ENCODE measurements at regions not wholly inside any gene's neighbourhood (a gene's known extent, or its start where the extent isn't known, plus 50 kb on each side); places are given as distances from the start of the nearest gene placed in this dataset.

DNA sequence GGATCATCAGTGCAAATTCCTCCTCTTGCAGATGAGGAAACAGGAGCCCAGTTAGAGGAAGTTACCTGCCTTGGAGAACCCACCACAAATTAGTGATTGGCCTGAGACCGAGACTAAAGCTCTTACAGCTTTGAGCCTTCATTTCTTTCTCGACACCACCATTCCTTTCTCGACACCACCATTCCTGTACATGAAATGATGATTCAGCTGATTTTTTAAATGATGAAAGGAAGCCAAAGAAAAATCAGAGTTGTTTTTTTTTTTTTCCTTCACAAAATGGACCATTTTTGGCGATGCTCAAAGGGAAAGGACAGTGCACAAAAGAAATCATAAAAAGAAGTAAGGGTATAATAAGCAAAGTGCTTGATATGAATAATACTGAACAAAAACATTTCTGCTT, 1080.2 kb upstream of the AUTS2 start:
- Histone ChIP-seq H3F3A (replicated peaks; ENCODE audit: low read depth) (no peaks in the 10 kb centered on the region), H3K27me3 (ENCODE audit: insufficient read depth) (no peaks in the 10 kb centered on the region), H3K79me2 (replicated peaks; ENCODE audit: insufficient read depth) (no peaks in the 10 kb centered on the region), H3K4me1 (ENCODE audit: insufficient read depth) (no peaks in the 10 kb centered on the region), H4K20me1 (replicated peaks; ENCODE audit: insufficient read depth) (no peaks in the 10 kb centered on the region), H3K4me3 (no peak overlapping the region), H2AFZ (no peak overlapping the region), H3K36me3 (ENCODE audit: insufficient read depth) (no peaks in the 10 kb centered on the region), H3K27ac (ENCODE audit: low read depth) (no peak overlapping the region), H3K9me2 (ENCODE audit: insufficient read depth) (no peaks in the 10 kb centered on the region), H3K4me2 (no peak overlapping the region)
- H3K4me1 Mint-ChIP-seq, result no peaks in the 10 kb centered on the region
- H3K9me3 Mint-ChIP-seq, result peaks cover 98% of the 10 kb centered on the region
- H3K4me3 Mint-ChIP-seq, result no peak overlapping the region
- no peaks in the 10 kb centered on the region for H3K27me3 Mint-ChIP-seq (ENCODE audit: insufficient read depth, low read depth, poor library complexity)
- peaks cover 42% of the 10 kb centered on the region for H3K36me3 Mint-ChIP-seq (ENCODE audit: low read depth)
- no peak for TF ChIP-seq JUNB (IDR thresholded peaks at IDR 0.05; ENCODE audit: unreplicated experiment)
- TF ChIP-seq, protein P1, sequence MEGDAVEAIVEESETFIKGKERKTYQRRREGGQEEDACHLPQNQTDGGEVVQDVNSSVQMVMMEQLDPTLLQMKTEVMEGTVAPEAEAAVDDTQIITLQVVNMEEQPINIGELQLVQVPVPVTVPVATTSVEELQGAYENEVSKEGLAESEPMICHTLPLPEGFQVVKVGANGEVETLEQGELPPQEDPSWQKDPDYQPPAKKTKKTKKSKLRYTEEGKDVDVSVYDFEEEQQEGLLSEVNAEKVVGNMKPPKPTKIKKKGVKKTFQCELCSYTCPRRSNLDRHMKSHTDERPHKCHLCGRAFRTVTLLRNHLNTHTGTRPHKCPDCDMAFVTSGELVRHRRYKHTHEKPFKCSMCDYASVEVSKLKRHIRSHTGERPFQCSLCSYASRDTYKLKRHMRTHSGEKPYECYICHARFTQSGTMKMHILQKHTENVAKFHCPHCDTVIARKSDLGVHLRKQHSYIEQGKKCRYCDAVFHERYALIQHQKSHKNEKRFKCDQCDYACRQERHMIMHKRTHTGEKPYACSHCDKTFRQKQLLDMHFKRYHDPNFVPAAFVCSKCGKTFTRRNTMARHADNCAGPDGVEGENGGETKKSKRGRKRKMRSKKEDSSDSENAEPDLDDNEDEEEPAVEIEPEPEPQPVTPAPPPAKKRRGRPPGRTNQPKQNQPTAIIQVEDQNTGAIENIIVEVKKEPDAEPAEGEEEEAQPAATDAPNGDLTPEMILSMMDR (conservative IDR thresholded peaks at IDR 0.05; ENCODE audit: low read depth in 2 of 2), result no peak
- DNase-seq (ENCODE audit: low spot score) (no peak), ATAC-seq (no peak)
- no peak overlapping the region for H3K27ac Mint-ChIP-seq

DNA sequence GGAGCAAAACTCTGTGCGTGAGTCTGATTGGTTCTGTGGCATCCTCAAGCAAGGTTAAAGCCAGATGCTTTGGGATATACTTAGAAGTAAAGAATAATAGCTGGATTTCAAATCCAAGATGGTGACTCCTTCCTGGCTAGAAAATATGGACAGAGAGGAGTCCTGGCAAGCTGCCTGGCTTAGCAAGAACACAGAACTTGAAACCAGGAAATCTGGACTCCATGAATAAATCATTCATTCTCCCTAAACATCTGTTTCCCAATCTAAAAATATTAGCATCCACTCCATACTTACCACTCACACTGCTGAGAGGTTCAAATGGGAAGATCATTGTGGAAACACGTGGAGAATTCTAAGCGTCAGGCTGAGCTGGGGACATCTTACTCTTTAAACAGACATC, 1074.1 kb upstream of the AUTS2 start:
- Histone ChIP-seq H3K27me3 (ENCODE audit: insufficient read depth) (no peaks in the 10 kb centered on the region), H3K4me1 (ENCODE audit: insufficient read depth) (no peaks in the 10 kb centered on the region), H3K9me2 (ENCODE audit: insufficient read depth) (no peaks in the 10 kb centered on the region), H4K20me1 (replicated peaks; ENCODE audit: insufficient read depth) (no peaks in the 10 kb centered on the region), H3K79me2 (replicated peaks; ENCODE audit: insufficient read depth) (no peaks in the 10 kb centered on the region), H2AFZ (no peak overlapping the region), H3K4me3 (no peak overlapping the region), H3K4me2 (no peak overlapping the region), H3K27ac (ENCODE audit: low read depth) (no peak overlapping the region), H3F3A (replicated peaks; ENCODE audit: low read depth) (no peaks in the 10 kb centered on the region), H3K36me3 (ENCODE audit: insufficient read depth) (no peaks in the 10 kb centered on the region; the same call in 1 of the 2 replicates)
- Mint-ChIP-seq H3K27ac (no peak overlapping the region), H3K9me3 (peaks cover 98% of the 10 kb centered on the region), H3K36me3 (ENCODE audit: low read depth) (peaks cover 55% of the 10 kb centered on the region), H3K4me1 (no peaks in the 10 kb centered on the region), H3K4me3 (no peak overlapping the region), H3K27me3 (ENCODE audit: insufficient read depth, low read depth, poor library complexity) (peaks cover 4% of the 10 kb centered on the region)
- DNase-seq (ENCODE audit: low spot score), result no peak
- ATAC-seq, result no peak
- TF ChIP-seq NANOG (IDR thresholded peaks at IDR 0.05; ENCODE audit: borderline replicate concordance) (no peak), ZNF114 (CRISPR knock-in tag; IDR thresholded peaks at IDR 0.05) (no peak), STAT1 (IDR thresholded peaks at IDR 0.05; ENCODE audit: unreplicated experiment) (no peak), POLR2AphosphoS5 (IDR thresholded peaks at IDR 0.05; ENCODE audit: low read depth) (no peak), ZNF331 (CRISPR knock-in tag; IDR thresholded peaks at IDR 0.05; ENCODE audit: low read depth) (no peak), CREB1 (CRISPR knock-in tag; IDR thresholded peaks at IDR 0.05; ENCODE audit: low read depth) (no peak), EZH2 (IDR thresholded peaks at IDR 0.05; ENCODE audit: low read depth, unreplicated experiment) (no peak)
- TF ChIP-seq, protein P2, sequence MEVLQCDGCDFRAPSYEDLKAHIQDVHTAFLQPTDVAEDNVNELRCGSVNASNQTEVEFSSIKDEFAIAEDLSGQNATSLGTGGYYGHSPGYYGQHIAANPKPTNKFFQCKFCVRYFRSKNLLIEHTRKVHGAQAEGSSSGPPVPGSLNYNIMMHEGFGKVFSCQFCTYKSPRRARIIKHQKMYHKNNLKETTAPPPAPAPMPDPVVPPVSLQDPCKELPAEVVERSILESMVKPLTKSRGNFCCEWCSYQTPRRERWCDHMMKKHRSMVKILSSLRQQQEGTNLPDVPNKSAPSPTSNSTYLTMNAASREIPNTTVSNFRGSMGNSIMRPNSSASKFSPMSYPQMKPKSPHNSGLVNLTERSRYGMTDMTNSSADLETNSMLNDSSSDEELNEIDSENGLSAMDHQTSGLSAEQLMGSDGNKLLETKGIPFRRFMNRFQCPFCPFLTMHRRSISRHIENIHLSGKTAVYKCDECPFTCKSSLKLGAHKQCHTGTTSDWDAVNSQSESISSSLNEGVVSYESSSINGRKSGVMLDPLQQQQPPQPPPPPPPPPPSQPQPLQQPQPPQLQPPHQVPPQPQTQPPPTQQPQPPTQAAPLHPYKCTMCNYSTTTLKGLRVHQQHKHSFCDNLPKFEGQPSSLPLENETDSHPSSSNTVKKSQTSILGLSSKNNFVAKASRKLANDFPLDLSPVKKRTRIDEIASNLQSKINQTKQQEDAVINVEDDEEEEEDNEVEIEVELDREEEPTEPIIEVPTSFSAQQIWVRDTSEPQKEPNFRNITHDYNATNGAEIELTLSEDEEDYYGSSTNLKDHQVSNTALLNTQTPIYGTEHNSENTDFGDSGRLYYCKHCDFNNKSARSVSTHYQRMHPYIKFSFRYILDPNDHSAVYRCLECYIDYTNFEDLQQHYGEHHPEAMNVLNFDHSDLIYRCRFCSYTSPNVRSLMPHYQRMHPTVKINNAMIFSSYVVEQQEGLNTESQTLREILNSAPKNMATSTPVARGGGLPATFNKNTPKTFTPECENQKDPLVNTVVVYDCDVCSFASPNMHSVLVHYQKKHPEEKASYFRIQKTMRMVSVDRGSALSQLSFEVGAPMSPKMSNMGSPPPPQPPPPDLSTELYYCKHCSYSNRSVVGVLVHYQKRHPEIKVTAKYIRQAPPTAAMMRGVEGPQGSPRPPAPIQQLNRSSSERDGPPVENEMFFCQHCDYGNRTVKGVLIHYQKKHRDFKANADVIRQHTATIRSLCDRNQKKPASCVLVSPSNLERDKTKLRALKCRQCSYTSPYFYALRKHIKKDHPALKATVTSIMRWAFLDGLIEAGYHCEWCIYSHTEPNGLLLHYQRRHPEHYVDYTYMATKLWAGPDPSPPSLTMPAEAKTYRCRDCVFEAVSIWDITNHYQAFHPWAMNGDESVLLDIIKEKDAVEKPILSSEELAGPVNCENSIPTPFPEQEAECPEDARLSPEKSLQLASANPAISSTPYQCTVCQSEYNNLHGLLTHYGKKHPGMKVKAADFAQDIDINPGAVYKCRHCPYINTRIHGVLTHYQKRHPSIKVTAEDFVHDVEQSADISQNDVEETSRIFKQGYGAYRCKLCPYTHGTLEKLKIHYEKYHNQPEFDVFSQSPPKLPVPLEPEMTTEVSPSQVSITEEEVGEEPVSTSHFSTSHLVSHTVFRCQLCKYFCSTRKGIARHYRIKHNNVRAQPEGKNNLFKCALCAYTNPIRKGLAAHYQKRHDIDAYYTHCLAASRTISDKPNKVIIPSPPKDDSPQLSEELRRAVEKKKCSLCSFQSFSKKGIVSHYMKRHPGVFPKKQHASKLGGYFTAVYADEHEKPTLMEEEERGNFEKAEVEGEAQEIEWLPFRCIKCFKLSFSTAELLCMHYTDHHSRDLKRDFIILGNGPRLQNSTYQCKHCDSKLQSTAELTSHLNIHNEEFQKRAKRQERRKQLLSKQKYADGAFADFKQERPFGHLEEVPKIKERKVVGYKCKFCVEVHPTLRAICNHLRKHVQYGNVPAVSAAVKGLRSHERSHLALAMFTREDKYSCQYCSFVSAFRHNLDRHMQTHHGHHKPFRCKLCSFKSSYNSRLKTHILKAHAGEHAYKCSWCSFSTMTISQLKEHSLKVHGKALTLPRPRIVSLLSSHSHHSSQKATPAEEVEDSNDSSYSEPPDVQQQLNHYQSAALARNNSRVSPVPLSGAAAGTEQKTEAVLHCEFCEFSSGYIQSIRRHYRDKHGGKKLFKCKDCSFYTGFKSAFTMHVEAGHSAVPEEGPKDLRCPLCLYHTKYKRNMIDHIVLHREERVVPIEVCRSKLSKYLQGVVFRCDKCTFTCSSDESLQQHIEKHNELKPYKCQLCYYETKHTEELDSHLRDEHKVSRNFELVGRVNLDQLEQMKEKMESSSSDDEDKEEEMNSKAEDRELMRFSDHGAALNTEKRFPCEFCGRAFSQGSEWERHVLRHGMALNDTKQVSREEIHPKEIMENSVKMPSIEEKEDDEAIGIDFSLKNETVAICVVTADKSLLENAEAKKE (CRISPR knock-in tag; IDR thresholded peaks at IDR 0.05), result no peak
- TF ChIP-seq, protein P3, sequence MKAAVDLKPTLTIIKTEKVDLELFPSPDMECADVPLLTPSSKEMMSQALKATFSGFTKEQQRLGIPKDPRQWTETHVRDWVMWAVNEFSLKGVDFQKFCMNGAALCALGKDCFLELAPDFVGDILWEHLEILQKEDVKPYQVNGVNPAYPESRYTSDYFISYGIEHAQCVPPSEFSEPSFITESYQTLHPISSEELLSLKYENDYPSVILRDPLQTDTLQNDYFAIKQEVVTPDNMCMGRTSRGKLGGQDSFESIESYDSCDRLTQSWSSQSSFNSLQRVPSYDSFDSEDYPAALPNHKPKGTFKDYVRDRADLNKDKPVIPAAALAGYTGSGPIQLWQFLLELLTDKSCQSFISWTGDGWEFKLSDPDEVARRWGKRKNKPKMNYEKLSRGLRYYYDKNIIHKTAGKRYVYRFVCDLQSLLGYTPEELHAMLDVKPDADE (IDR thresholded peaks at IDR 0.05), result no peak
